Heart left ventricle (tissue), 16 donors: ENCODE measurements at regions not wholly inside any gene's neighbourhood (a gene's known extent, or its start where the extent isn't known, plus 50 kb on each side); places are given as distances from the start of the nearest gene placed in this dataset.

ENCODE experiments used
- ATAC-seq, 4 donors: fragments of 200-7000 bp; cut with Tn5 transposase; one replicate each; pipeline ENCODE4 v1.9.1; 2020 to 2022; ENCODE audit warnings: moderate library complexity in 4 of 4, mild to moderate bottlenecking in 3 of 4, moderate number of reproducible peaks in 1 of 4
- DNase-seq, 5 donors: peaks; one replicate each; pipeline ENCODE4 v3.0.0-alpha.2; 2020
- H3K27ac ChIP-seq, 12 donors: fragments of 200-600 bp; sonication (generic) in 4 of 12; one replicate each; pipeline versions ENCODE4 v1.5.0 to v1.8.0; 2016 to 2022; ENCODE audit warnings: mild to moderate bottlenecking in 2 of 12
- H3K27me3 ChIP-seq, 9 donors: fragments of 200-600 bp; sonication (generic) in 2 of 9; one replicate each; pipeline versions ENCODE4 v1.5.1 to v1.8.0; 2016 to 2022; ENCODE audit warnings: mild to moderate bottlenecking in 3 of 9
- H3K36me3 ChIP-seq, 9 donors: fragments of 200-600 bp; sonication (generic) in 2 of 9; one replicate each; pipeline versions ENCODE4 v1.5.0 to v1.8.0; 2018 to 2022; ENCODE audit warnings: mild to moderate bottlenecking in 2 of 9
- H3K4me1 ChIP-seq, 12 donors: fragments of 200-600 bp; sonication (generic) in 4 of 12; one replicate each; pipeline versions ENCODE4 v1.5.0 to v1.8.0; 2016 to 2022; ENCODE audit warnings: mild to moderate bottlenecking in 3 of 12
- H3K4me3 ChIP-seq, 12 donors: fragments of 200-600 bp; sonication (generic) in 4 of 12; one replicate each; pipeline versions ENCODE4 v1.5.0 to v1.8.0; 2017 to 2022; ENCODE audit warnings: mild to moderate bottlenecking in 9 of 12, moderate library complexity in 4 of 12
- H3K9me3 ChIP-seq, 12 donors: fragments of 200-600 bp; sonication (generic) in 4 of 12; one replicate each; pipeline versions ENCODE4 v1.5.0 to v1.8.0; 2016 to 2022; ENCODE audit warnings: mild to moderate bottlenecking in 1 of 12
- POLR2A ChIP-seq, 2 donors: fragments of 450-650 bp; IDR thresholded peaks; one replicate each; pipeline ENCODE4 v1.6.1; 2017; ENCODE audit warnings: antibody characterized with exemption in 2 of 2, mild to moderate bottlenecking in 2 of 2, moderate library complexity in 2 of 2
- WGBS, 4 donors: extraction: QIAGEN DNeasy Blood & Tissue Kit in 2 of 4; methylation state at CpG; one replicate each; pipeline versions ENCODE4 v1.1.5 to v1.1.7; 2013 to 2018; 5-methylcytosine and 5-hydroxymethylcytosine counted together
- intact Hi-C, 10 donors: fragments of 100-400 bp; cut with DNase I; formaldehyde crosslinking; loops; one replicate each; pipeline versions ENCODE4 v1.11.1 to v1.14.2; 2022
- TF ChIP-seq, protein P1 (sequence below), 12 donors: fragments of 200-600 bp; sonication (generic) in 4 of 12; IDR thresholded peaks; one replicate each; pipeline versions ENCODE4 v1.5.0 to v1.8.0; 2018 to 2022; ENCODE audit warnings: antibody characterized with exemption in 12 of 12, mild to moderate bottlenecking in 5 of 12
- donor health status: ischemic (EF 13 %, LVEDD 7.1; RV severe dilation, severe dysfunction).
- donor health status: healthy with polysubstance abuse.
- donor health status: DM: no; HTN: yes; CAD: no.
- donor health status: DM: no; HTN: no; CAD: no.
- donor health status: ischemic (EF 25% LVEDD 6.9; RV normal size, moderate dysfunction).
- donor health status: ischemic (EF 25% LVEDD 5.7; RV mildly dilated, moderate dysfunction).
- donor health status: healthy.
- donor health status: DM: yes; HTN: yes; CAD: no.
- donor health status: ischemic (EF 35%, LVEDD 5.7; RV mildly dilated, moderate dysfunction).
- donor health status: nonischemic (EF 11% LVEDD 7.7; RV severe dilation, severe dysfunction).
- donor health status: DM: yes; HTN: yes; CAD: no.
- donor health status: PGD.
- donor health status: ischemic (EF 29% LVEDD 5.4; RV normal size, mild dysfunction).
- donor health status: nonischemic (EF 23%, LVEDD 6.1; RV moderate dilation, normal function).

GRCh38 chr5:171509467-171509866 is 90.0 kb downstream of the FGF18 start:
- intact Hi-C loops = no loop called here
- Histone ChIP-seq H3K36me3 (no peaks in the 10 kb centered on the region), H3K27ac (no peak overlapping the region), H3K4me1 (peaks cover 0 to 8% (median 0%) of the 10 kb centered on the region in 12 donors), H3K27me3 (no peaks in the 10 kb centered on the region), H3K9me3 (no peaks in the 10 kb centered on the region), H3K4me3 (no peak overlapping the region)
- TF ChIP-seq POLR2A (IDR thresholded peaks at IDR 0.05) = no peak
- TF ChIP-seq, protein P1, sequence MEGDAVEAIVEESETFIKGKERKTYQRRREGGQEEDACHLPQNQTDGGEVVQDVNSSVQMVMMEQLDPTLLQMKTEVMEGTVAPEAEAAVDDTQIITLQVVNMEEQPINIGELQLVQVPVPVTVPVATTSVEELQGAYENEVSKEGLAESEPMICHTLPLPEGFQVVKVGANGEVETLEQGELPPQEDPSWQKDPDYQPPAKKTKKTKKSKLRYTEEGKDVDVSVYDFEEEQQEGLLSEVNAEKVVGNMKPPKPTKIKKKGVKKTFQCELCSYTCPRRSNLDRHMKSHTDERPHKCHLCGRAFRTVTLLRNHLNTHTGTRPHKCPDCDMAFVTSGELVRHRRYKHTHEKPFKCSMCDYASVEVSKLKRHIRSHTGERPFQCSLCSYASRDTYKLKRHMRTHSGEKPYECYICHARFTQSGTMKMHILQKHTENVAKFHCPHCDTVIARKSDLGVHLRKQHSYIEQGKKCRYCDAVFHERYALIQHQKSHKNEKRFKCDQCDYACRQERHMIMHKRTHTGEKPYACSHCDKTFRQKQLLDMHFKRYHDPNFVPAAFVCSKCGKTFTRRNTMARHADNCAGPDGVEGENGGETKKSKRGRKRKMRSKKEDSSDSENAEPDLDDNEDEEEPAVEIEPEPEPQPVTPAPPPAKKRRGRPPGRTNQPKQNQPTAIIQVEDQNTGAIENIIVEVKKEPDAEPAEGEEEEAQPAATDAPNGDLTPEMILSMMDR (IDR thresholded peaks at IDR 0.05) = no peak
- 90 to 93% (median 92%) methylated on average over 7 of the region's 7 CpGs for WGBS, 4 donors
- DNase-seq (no peak), ATAC-seq (no peak)

DNA sequence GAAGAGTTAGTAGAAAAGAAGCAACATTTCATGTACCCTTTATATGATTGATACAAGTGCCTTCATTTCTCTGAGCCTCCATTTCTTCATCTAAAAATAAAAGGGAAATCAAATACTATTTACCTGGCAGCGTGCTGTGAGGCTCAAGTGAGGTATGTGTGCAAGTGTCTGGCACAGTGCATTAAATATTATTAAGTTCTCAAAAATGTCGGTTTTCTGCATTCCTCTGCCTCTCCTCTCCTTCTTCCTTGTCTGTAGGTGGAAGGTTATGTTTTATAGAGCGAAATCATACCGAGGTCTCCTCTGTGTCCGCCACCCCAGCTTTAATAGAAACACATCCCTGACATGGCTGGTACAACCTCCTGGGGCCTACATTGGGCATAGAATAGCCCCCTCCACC is 93.0 kb downstream of the FGF18 start:
- ATAC-seq = no peak
- WGBS, 4 donors = 91 to 94% (median 92%) methylated on average over 5 of the region's 5 CpGs
- Histone ChIP-seq H3K9me3 (no peaks in the 10 kb centered on the region), H3K27me3 (no peaks in the 10 kb centered on the region), H3K4me1 (no peaks in the 10 kb centered on the region), H3K36me3 (no peaks in the 10 kb centered on the region), H3K27ac (no peak overlapping the region), H3K4me3 (no peak overlapping the region)
- TF ChIP-seq, protein P1 (IDR thresholded peaks at IDR 0.05) = no peak
- no peak for TF ChIP-seq POLR2A (IDR thresholded peaks at IDR 0.05)
- intact Hi-C loops = no loop called here
- no peak for DNase-seq

DNA sequence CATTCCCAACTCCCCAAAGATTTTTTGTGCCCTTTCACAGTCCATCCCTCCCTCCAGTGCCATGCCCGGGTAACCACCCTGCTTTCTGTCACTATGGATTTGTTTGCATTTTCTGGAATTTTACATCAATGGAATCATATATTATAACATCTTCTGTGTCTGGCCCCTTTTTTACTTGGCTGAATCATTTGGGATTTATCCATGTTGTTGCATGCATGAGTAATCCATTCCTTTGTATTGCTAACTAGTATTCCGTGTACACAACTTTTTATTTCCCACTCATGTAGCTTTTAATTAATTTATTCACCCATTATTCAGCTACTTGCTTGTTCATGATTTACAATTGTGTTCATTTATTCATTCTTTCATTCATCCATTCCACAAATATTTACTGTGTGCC is 94.1 kb downstream of the FGF18 start:
- H3K36me3 ChIP-seq = no peaks in the 10 kb centered on the region
- H3K4me1 ChIP-seq = no peaks in the 10 kb centered on the region
- H3K27ac ChIP-seq = no peak overlapping the region
- DNase-seq (no peak), ATAC-seq (no peak)
- no peaks in the 10 kb centered on the region for H3K27me3 ChIP-seq
- 85 to 93% (median 90%) methylated on average over 2 of the region's 2 CpGs for WGBS, 4 donors
- no peak overlapping the region for H3K4me3 ChIP-seq
- intact Hi-C loops = no loop called here
- TF ChIP-seq, protein P1 (IDR thresholded peaks at IDR 0.05) = no peak
- TF ChIP-seq POLR2A (IDR thresholded peaks at IDR 0.05) = no peak
- H3K9me3 ChIP-seq = no peaks in the 10 kb centered on the region

- H3K9me3 ChIP-seq = no peaks in the 10 kb centered on the region
- no peak for ATAC-seq
- 91 to 97% (median 93%) methylated on average over 13 of the region's 13 CpGs for WGBS, 4 donors
- H3K4me1 ChIP-seq = peaks cover 0 to 21% (median 13%) of the 10 kb centered on the region in 12 donors
- H3K36me3 ChIP-seq = no peaks in the 10 kb centered on the region
- no peak overlapping the region for H3K4me3 ChIP-seq
- no peak for DNase-seq
- TF ChIP-seq, protein P1 (IDR thresholded peaks at IDR 0.05) = no peak
- no peak for TF ChIP-seq POLR2A (IDR thresholded peaks at IDR 0.05)
- H3K27ac ChIP-seq = no peak overlapping the region
- intact Hi-C loops = no loop called here
- H3K27me3 ChIP-seq = no peaks in the 10 kb centered on the region
Observed at GRCh38 chr5:171518916-171519315, 99.5 kb downstream of the FGF18 start.
